GM12872 (cell line): ENCODE measurements at regions not wholly inside any gene's neighbourhood (a gene's known extent, or its start where the extent isn't known, plus 50 kb on each side); places are given as distances from the start of the nearest gene placed in this dataset.

Experiments used
- CTCF ChIP-seq: IDR thresholded peaks from 3 replicates; pipeline ENCODE4 v1.5.1; 2011; ENCODE audit warnings: low read depth, mild to moderate bottlenecking, low read length, moderate library complexity; ENCODE audit not compliant: insufficient read depth

GRCh38 chr12:30415777-30416176, 279.9 kb downstream of the IPO8 start:
- no peak for TF ChIP-seq CTCF

- TF ChIP-seq CTCF: no peak
These were observed 281.2 kb downstream of the IPO8 start for GRCh38 chr12:30414507-30414906.

- TF ChIP-seq CTCF: no peak
These were observed 295.3 kb downstream of the IPO8 start for GRCh38 chr12:30400349-30400748.

GRCh38 chr12:30399859-30400258, 295.8 kb downstream of the IPO8 start:
- TF ChIP-seq CTCF: no peak

- TF ChIP-seq CTCF: no peak
These were observed 299.1 kb downstream of the IPO8 start for GRCh38 chr12:30396576-30396975.

- no peak for TF ChIP-seq CTCF
These were observed 300.5 kb downstream of the IPO8 start for GRCh38 chr12:30395190-30395589.

- no peak for TF ChIP-seq CTCF
These were observed 303.8 kb downstream of the IPO8 start for GRCh38 chr12:30391766-30392366.
